Vagina (tissue), 2 donors: ENCODE measurements at regions not wholly inside any gene's neighbourhood (a gene's known extent, or its start where the extent isn't known, plus 50 kb on each side); places are given as distances from the start of the nearest gene placed in this dataset.

ENCODE experiments used
- CTCF ChIP-seq, 3 experiments: fragments of 450-650 bp in 2 of 3; fragments of 200-600 bp in 1 of 3; sonication (generic) in 1 of 3; IDR thresholded peaks; one replicate each; pipeline ENCODE4 v1.5.1; 2017 to 2019; ENCODE audit warnings: antibody characterized with exemption in 3 of 3, mild to moderate bottlenecking in 2 of 3, moderate library complexity in 2 of 3
- POLR2A ChIP-seq, 2 donors: fragments of 450-650 bp; IDR thresholded peaks; one replicate each; pipeline ENCODE4 v1.6.1; 2017; ENCODE audit warnings: antibody characterized with exemption in 2 of 2, mild to moderate bottlenecking in 2 of 2, moderate library complexity in 2 of 2

GRCh38 chr2:176766005-176766404, 446.6 kb upstream of the HNRNPA3 start:
- TF ChIP-seq CTCF (IDR thresholded peaks at IDR 0.05), result no peak
- no peak for TF ChIP-seq POLR2A (IDR thresholded peaks at IDR 0.05)
